LHCN-M2 (cell line): ENCODE measurements at regions not wholly inside any gene's neighbourhood (a gene's known extent, or its start where the extent isn't known, plus 50 kb on each side); places are given as distances from the start of the nearest gene placed in this dataset.

Source experiments
- DNase-seq: peaks from one replicate; pipeline ENCODE4 v3.0.0-alpha.2; 2012; ENCODE audit warnings: low read depth

GRCh38 chr5:67518227-67518626, 321.6 kb upstream of the CD180 start:
- no peak for DNase-seq

- peak; percentile 53 for DNase-seq
Measured at GRCh38 chr5:67516948-67517565, 320.5 kb upstream of the CD180 start.

GRCh38 chr5:67515762-67516161, 319.2 kb upstream of the CD180 start:
- DNase-seq = no peak

- no peak for DNase-seq
Measured at GRCh38 chr5:67515020-67515689, 318.6 kb upstream of the CD180 start.

- no peak for DNase-seq
Measured at GRCh38 chr5:67512758-67513157, 316.2 kb upstream of the CD180 start.

- no peak for DNase-seq
Measured at GRCh38 chr5:67511911-67512310, 315.3 kb upstream of the CD180 start.

- DNase-seq = no peak
Measured at GRCh38 chr5:67510204-67510603, 313.6 kb upstream of the CD180 start.

- no peak for DNase-seq
Measured at GRCh38 chr5:67509402-67510186, 313.0 kb upstream of the CD180 start.

GRCh38 chr5:67506241-67506640, 309.6 kb upstream of the CD180 start:
- no peak for DNase-seq

GRCh38 chr5:67502951-67503350, 306.4 kb upstream of the CD180 start:
- no peak for DNase-seq

GRCh38 chr5:67496051-67496450, 299.5 kb upstream of the CD180 start:
- no peak for DNase-seq

- DNase-seq = no peak
Measured at GRCh38 chr5:67495072-67495471, 298.5 kb upstream of the CD180 start.

GRCh38 chr5:67494186-67494855, 297.7 kb upstream of the CD180 start:
- no peak for DNase-seq

GRCh38 chr5:67493676-67494075, 297.1 kb upstream of the CD180 start:
- DNase-seq = peak; percentile 46

- DNase-seq = no peak
Measured at GRCh38 chr5:67490543-67491321, 294.1 kb upstream of the CD180 start.

- DNase-seq = no peak
Measured at GRCh38 chr5:67488885-67489284, 292.3 kb upstream of the CD180 start.

- DNase-seq = no peak
Measured at GRCh38 chr5:67487862-67488261, 291.3 kb upstream of the CD180 start.

GRCh38 chr5:67483453-67484030, 286.9 kb upstream of the CD180 start:
- DNase-seq = no peak

- DNase-seq = no peak
Measured at GRCh38 chr5:67481362-67481761, 284.8 kb upstream of the CD180 start.

GRCh38 chr5:67478337-67478736, 281.7 kb upstream of the CD180 start:
- no peak for DNase-seq

- DNase-seq = no peak
Measured at GRCh38 chr5:67476995-67477394, 280.4 kb upstream of the CD180 start.
